HG03439 (cell line): ENCODE measurements at regions not wholly inside any gene's neighbourhood (a gene's known extent, or its start where the extent isn't known, plus 50 kb on each side); places are given as distances from the start of the nearest gene placed in this dataset.

Experiments
- ATAC-seq: cut with Tn5 transposase; IDR thresholded peaks from one replicate; pipeline ENCODE4 v1.9.1; 2021; ENCODE audit warnings: mild to moderate bottlenecking, moderate library complexity; ENCODE audit not compliant: unreplicated experiment

DNA sequence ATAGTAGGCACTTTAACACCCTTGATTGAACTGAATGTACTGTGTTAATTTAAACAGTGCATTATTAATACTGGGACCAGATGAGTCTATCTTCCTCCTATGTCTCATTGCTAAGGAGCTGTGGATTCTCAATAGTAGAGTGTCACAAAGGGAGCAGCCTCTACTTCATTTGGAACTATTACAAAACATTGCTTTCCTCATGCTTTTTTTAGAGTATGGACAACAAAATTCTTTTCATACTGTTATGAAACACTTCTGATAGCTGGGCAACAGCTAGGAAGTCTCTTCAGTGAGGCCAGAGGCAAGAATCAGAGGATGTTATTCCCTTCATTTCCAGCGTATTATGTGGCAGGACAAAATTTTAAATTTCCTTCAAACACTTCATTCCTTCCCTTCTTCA, 160.8 kb downstream of the FBXO8 start:
- no peak for ATAC-seq

GRCh38 chr4:174120446-174121295, 162.8 kb downstream of the FBXO8 start:
- no peak for ATAC-seq

GRCh38 chr4:174119830-174120229, 163.6 kb downstream of the FBXO8 start:
- ATAC-seq, result no peak

DNA sequence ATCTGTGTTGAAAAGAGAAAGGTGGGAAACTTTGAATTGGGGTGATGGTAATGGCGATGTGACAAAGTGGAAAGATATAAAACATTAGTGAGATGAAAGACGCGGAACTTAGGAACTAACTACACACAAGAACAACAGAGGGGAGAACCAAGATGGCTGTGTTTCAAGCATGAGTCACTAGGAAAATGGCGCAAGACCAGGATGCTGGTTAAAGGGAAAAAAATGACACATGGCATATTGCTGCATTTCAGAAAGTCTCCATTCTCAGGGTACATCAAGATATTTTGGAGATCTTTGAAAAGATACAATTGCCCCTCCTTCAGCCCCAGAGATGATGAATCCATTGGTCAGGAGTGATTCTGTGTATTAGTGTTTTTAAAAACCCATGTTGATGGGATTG, 164.4 kb downstream of the FBXO8 start:
- ATAC-seq, result no peak

GRCh38 chr4:174118171-174118570, 165.3 kb downstream of the FBXO8 start:
- no peak for ATAC-seq

- no peak for ATAC-seq
Observed at GRCh38 chr4:174117445-174117844, 166.0 kb downstream of the FBXO8 start.

DNA sequence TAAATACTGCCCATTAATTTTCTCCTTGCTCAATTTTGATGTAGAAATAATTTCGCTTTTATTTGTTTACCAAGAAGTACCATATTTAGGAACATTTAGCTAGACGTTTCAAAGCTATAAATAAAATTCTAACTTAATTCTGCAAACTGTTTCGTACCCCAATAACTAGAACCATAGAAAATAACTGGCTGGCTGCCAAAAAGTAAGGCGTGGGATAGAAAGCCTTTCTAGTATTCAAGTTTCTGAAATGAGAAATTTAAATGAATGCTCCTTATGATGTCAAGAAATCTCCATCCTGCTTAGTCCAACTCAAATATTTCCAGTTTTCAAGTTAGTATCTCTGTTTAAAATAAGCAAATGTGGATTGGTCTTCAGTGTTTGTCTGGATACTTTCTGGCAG, 167.4 kb downstream of the FBXO8 start:
- no peak for ATAC-seq

DNA sequence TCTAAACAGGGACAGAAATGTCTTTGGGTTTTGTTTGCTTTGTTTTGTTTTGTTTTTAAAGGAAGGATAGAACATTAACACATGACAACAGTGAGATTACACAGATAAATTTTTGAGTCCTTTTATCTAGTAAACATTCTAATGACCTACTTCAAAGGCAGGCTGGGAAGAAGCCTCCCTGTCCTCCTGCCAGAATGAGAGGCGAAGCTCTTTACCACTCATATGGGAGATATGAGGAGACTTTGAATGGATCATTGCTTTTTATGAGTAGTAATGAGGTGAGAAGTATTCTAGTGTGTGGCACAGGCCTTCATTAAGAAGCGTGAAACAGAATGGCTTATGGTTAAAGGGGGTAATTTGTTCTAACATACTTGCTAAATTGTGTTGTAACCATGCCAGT, 172.0 kb downstream of the FBXO8 start:
- no peak for ATAC-seq

DNA sequence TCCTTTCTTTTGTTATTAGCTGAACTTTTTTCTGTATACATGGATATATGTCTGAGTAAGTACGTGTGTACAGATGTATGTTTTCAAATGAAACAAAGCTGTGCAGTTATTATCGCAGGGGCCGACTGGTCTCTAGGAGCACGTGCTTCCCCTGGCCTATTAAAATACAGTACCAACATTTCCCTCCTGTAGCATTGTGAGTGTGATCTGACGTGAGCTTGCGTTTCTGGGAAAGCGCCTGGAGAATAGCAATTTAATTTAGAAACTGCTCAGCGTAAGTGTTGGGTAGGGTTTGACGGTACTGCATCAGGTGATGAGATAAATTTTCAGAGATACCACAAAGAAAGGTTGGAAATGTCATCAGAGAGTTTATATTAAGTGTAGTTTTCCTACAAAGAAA, 173.3 kb downstream of the FBXO8 start:
- ATAC-seq, result no peak

DNA sequence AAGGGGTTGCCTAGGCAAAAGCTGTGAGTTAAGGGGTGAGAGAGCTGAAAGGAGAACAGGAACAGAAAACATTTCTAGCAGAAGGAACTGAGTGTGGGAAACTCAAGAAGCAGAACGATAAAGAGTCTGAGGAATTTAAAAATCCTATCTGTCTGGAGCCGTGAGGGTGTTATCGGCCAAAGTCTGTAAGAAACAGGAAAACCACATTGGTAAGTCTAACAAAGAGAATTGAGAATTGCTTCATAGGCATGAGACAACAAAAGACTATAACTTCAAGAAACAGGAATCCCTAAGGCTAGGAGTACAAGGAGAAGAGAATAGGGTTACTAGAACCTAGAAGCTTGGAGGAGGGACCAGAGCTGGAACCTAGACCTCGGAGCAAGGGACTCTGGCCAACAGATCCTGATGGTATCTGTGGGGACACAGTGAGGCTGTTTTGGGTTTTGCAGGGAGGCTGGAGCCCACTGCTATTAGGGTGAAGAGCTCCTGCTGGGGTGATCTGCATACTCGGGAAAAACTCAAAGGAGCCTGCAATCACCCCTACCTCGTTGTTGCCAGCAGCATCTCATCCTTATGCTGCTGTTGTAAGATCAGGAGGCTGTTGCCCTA, 175.6 kb downstream of the FBXO8 start:
- ATAC-seq, result no peak

DNA sequence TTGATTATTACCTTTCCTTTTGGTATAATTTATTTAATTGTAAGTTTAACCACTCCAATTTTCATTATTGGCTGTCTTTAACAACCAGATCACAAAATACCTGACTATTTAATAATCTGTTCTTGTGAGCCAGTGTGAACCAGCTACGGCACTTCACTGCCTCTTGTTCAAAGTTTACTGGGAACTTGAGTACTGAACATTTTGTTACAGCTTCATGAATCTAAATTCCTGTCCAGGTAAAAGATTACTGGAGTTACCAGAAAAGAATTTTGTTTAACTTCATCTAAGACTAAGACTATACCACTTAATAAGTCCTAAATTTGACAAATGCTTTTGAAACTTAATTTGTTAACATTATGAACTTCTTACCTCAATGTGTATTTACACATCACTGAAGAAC, 178.3 kb downstream of the FBXO8 start:
- no peak for ATAC-seq

DNA sequence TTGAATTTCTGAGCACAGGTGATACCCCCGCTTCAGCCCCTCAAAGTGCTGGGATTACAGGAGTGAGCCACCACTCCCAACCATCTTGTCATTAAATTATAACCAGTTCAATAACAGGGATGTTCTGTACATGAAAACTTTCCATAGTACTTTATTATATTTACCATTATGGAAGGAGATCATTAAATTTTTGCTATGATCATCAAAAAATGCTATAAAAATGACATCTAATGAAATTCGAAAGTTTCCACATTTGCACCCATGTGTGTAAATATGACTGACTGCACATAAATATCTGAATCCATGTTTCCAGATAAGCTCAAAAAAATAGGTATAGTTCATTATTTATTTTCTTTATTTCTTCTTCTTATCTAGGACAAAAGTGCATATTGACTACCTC, 182.6 kb downstream of the FBXO8 start:
- ATAC-seq, result no peak

GRCh38 chr4:174099712-174100111, 183.8 kb downstream of the FBXO8 start:
- no peak for ATAC-seq

DNA sequence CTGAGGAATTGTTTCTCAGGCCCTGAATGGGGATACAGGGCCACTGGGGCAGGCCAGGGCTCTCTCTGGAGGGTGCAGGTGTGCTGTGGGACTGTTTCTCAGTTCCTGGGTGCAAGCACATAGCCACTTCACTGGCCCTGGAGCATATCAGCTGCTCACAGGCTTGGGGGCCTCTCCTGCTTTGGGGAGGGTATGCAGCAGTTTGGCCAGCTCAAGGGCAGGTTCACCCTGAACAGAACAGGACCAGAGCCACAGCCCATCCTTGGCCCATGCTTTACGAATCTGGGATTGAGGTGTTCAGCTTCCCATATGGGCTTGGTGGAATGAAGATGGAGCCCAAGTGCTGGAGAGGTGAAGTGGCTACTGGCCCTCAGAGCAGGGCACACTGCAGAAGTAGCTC, 186.5 kb downstream of the FBXO8 start:
- no peak for ATAC-seq

DNA sequence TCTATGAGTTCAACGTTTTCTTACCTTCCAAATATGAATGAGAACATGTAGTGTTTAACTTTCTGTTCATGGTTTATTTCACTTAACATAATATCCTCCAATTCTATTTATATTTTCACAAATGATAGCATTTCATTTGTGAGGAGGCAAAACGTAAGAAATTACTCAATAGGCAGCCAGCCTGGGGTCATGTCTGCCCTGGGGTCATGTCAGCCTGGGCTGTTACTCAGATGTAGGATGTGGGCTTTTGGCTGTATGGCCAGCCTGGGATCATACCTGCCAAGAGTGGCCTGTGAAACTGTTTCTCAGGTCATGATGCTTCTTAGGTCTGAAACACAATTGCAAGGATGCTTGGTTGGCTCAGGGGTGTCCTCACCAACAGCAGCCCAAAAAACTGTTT, 187.0 kb downstream of the FBXO8 start:
- no peak for ATAC-seq

- ATAC-seq, result no peak
Observed at GRCh38 chr4:174091130-174091529, 192.3 kb downstream of the FBXO8 start.

GRCh38 chr4:174089711-174090110, 193.8 kb downstream of the FBXO8 start:
- ATAC-seq, result no peak

- ATAC-seq, result no peak
Observed at GRCh38 chr4:174088795-174089194, 194.7 kb downstream of the FBXO8 start.

- no peak for ATAC-seq
Observed at GRCh38 chr4:174086829-174087799, 196.4 kb downstream of the FBXO8 start.

GRCh38 chr4:174084981-174085380, 198.5 kb downstream of the FBXO8 start:
- no peak for ATAC-seq

- ATAC-seq, result no peak
Observed at GRCh38 chr4:174084542-174084941, 198.9 kb downstream of the FBXO8 start.
